ENCODE measurements at regions not wholly inside any gene's neighbourhood (a gene's known extent, or its start where the extent isn't known, plus 50 kb on each side); places are given as distances from the start of the nearest gene placed in this dataset.
"Not testable (repeated sequence)": the region's sequence is repeated elsewhere in the genome, so short reads cannot be mapped to it uniquely, and the experiment has no call there.

GRCh38 chr13:74243637-74244526, 109.7 kb upstream of the KLF12 start:
- H3K9me3 ChIP-seq, result no peaks in the 10 kb centered on the region
- no peak overlapping the region for H3K4me3 ChIP-seq
- no peaks in the 10 kb centered on the region for H3K27me3 ChIP-seq (ENCODE audit: low read depth)
- DNase-seq (ENCODE audit: low spot score in 2 of 2), result no peak
- no peaks in the 10 kb centered on the region for H3K4me1 ChIP-seq
- in situ Hi-C loops (cut with MboI; ENCODE audit: low sequenced_read_pairs), result no loop called here
- no peaks in the 10 kb centered on the region for H3K36me3 ChIP-seq (replicated peaks)

DNA sequence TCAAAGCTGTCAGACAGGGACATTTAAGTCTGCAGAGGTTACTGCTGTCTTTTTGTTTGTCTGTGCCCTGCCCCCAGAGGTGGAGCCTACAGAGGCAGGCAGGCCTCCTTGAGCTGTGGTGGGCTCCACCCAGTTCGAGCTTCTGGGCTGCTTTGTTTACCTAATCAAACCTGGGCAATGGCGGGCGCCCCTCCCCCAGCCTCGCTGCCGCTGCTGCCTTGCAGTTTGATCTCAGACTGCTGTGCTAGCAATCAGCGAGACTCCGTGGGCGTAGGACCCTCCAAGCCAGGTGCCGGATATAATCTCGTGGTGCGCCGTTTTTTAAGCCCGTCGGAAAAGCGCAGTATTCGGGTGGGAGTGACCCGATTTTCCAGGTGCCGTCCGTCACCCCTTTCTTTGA, 107.1 kb upstream of the KLF12 start:
- H3K27me3 ChIP-seq (ENCODE audit: low read depth); H3K4me1 ChIP-seq; H3K9me3 ChIP-seq; DNase-seq (ENCODE audit: low spot score in 2 of 2); H3K4me3 ChIP-seq; H3K36me3 ChIP-seq (replicated peaks); in situ Hi-C loops (cut with MboI; ENCODE audit: low sequenced_read_pairs): not testable (repeated sequence)

DNA sequence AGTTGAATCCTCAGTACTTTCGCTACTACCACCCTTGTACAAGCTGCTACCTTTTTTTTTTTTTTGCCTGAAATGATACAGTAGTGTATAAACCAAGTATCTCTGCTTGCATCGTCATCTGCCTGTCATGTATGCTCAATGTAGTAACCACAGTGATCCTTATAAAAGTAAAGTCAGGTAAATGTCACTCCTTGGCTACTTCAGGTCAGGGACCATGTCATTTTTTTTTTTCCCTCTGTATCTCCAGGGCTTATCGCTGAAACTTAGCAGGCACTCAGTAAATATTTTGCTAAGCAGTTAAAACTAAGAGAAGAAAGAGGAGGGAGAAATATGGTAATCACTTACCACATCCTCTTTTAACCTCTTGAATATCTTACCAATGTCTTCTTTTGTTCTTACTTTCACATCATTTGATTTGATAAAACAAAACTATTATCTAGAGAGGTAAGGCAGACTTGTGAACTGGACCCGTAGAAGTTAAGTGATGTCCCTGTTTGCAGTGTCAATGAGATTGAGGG, 96.8 kb upstream of the KLF12 start:
- no peaks in the 10 kb centered on the region for H3K36me3 ChIP-seq (replicated peaks)
- H3K4me3 ChIP-seq, result no peak overlapping the region
- no peaks in the 10 kb centered on the region for H3K27me3 ChIP-seq (ENCODE audit: low read depth)
- in situ Hi-C loops (cut with MboI; ENCODE audit: low sequenced_read_pairs), result no loop called here
- H3K4me1 ChIP-seq, result no peaks in the 10 kb centered on the region
- DNase-seq (ENCODE audit: low spot score in 2 of 2), result no peak
- H3K9me3 ChIP-seq, result no peaks in the 10 kb centered on the region

- Histone ChIP-seq H3K4me1 (no peaks in the 10 kb centered on the region), H3K9me3 (no peaks in the 10 kb centered on the region), H3K36me3 (replicated peaks) (no peaks in the 10 kb centered on the region), H3K4me3 (no peak overlapping the region), H3K27me3 (ENCODE audit: low read depth) (peaks cover 7% of the 10 kb centered on the region; the same call in 1 of the 2 replicates)
- in situ Hi-C loops (cut with MboI; ENCODE audit: low sequenced_read_pairs), result no loop called here
- no peak for DNase-seq (ENCODE audit: low spot score in 2 of 2)
Observed at GRCh38 chr13:74229242-74229641, 95.0 kb upstream of the KLF12 start.

DNA sequence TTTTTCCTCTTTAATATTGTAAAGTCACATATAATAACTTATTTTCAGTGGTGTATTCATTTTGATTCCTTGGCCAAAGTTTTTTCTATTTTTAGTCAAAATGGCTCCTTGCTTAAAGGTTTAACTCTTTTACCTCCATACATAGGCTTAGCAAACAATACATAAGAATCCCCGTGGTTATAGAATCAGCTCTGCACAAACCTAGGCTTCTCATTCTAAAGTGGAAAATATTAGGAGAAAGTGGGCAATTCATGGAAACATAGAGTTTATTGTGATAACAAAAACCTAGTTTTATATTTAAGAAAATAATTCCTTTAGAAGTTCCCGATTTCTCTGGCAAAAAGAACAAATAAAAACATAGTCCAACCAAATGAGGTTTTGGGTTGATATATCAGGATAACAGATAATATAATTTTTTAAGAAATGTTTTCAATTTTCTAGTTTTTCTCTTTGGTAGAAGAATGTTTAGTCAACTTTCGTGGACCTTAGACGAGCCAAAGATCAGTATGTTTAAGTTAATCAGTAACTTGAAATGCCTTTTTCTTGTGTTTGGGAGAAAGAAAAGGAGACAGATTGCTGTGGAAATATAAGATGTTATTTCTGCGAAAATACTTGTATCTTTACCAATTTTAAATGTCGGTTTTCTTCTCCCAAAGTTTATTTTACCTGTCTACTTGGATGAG, 93.4 kb upstream of the KLF12 start:
- Histone ChIP-seq H3K4me1 (no peaks in the 10 kb centered on the region), H3K36me3 (replicated peaks) (no peaks in the 10 kb centered on the region), H3K27me3 (ENCODE audit: low read depth) (peaks cover 7% of the 10 kb centered on the region; the same call in 1 of the 2 replicates), H3K9me3 (no peaks in the 10 kb centered on the region), H3K4me3 (no peak overlapping the region)
- in situ Hi-C loops (cut with MboI; ENCODE audit: low sequenced_read_pairs), result no loop called here
- no peak for DNase-seq (ENCODE audit: low spot score in 2 of 2)

DNA sequence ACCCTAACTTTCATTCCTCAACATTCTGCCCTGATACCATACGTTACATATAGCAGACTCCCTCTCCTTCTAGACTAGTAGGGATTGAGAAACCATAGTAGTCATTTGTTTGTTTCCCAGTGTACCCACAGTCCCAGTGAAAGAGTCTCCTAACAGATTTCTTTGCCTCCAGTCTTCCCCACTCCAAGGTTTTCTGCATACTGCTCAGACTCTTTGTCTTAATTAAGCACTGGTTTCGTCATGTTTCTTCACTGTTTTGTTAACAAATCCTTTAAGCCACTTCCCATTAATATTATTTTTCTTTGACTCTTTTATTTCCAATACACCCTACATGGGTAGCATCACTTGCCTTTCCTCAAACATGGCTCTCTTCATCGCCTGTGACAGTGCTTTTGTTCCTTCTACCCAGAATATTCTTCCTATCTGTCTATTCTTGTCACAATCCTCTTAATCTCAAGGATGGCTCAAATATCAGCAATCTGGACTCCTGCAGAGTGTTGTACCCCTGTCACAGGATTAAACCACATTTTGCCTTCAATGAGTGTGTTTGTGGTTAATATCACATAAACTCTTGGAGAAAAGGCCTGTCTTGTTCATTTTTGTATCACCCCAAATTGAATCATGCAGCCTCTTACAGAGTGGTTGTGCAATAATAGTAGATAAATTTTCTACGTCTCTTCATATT, 92.7 kb upstream of the KLF12 start:
- in situ Hi-C loops (cut with MboI; ENCODE audit: low sequenced_read_pairs), result no loop called here
- Histone ChIP-seq H3K27me3 (ENCODE audit: low read depth) (peaks cover 7% of the 10 kb centered on the region; the same call in 1 of the 2 replicates), H3K9me3 (no peaks in the 10 kb centered on the region), H3K4me1 (no peaks in the 10 kb centered on the region), H3K4me3 (no peak overlapping the region), H3K36me3 (replicated peaks) (no peaks in the 10 kb centered on the region)
- no peak for DNase-seq (ENCODE audit: low spot score in 2 of 2)

DNA sequence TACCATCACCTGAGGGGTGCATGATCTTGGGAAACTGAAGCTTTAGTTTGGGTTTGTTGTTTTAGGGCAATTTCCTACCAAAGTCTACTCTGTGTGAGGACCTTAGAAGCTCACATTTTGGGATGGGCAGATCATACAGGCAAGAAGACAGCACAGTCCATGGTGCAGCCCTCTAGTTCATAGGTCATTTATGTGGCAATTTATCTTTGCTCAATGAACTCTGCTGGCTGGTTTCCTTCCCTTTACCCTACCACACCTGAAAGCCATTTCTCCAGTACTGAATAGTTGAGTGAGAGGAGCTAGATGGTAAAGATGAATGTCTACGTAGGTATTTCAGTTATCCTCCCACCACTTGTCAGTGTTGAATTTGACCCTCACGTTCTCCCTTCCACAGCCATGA, 87.5 kb upstream of the KLF12 start:
- H3K36me3 ChIP-seq (replicated peaks), result no peaks in the 10 kb centered on the region
- no peak overlapping the region for H3K4me3 ChIP-seq
- H3K9me3 ChIP-seq, result no peaks in the 10 kb centered on the region
- H3K4me1 ChIP-seq, result no peaks in the 10 kb centered on the region
- peaks cover 7% of the 10 kb centered on the region; the same call in 1 of the 2 replicates for H3K27me3 ChIP-seq (ENCODE audit: low read depth)
- no peak for DNase-seq (ENCODE audit: low spot score in 2 of 2)
- in situ Hi-C loops (cut with MboI; ENCODE audit: low sequenced_read_pairs), result no loop called here

DNA sequence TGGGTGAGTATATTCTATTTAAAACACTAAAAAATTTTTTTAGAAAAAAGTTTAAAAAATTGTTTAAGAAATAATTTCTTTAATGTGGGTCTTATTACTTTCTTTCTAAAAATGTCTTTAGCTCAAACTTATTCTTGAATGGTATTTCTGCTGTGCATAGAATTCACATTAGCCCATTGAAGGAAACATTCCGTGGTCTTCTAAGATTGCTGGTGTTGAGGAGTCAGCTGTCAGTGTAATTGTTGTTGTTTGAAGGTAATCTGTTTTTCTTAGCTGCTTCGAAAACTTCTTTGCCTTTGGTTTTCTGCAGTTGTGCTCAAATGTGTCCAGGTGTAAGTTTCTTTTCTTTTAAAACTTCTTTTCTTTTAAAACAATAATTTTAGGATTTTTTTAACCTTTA, 85.4 kb upstream of the KLF12 start:
- no peak for DNase-seq (ENCODE audit: low spot score in 2 of 2)
- H3K4me3 ChIP-seq, result no peak overlapping the region
- in situ Hi-C loops (cut with MboI; ENCODE audit: low sequenced_read_pairs), result no loop called here
- H3K4me1 ChIP-seq, result no peaks in the 10 kb centered on the region
- H3K36me3 ChIP-seq (replicated peaks), result no peaks in the 10 kb centered on the region
- H3K27me3 ChIP-seq (ENCODE audit: low read depth), result no peaks in the 10 kb centered on the region
- H3K9me3 ChIP-seq, result no peaks in the 10 kb centered on the region

DNA sequence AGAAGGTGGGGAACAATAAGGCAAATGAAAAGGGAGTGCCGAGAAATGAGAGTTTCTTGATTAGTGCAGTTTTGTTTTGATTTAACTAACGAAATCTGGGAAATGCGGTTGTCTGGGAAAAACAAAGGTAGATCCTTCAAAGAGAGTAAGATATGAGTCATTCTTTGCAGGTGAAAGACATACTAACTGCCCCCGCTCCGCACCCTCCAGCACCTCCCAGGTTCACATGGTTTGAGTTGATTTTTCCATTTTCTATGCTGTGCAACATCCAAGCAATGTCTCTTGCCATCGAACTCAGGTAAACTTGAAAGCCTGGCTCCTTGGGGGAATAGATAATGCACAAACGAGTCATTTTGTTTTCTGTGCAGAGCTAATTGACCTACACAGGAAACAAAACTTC, 84.1 kb upstream of the KLF12 start:
- no peaks in the 10 kb centered on the region for H3K27me3 ChIP-seq (ENCODE audit: low read depth)
- H3K4me3 ChIP-seq, result no peak overlapping the region
- DNase-seq (ENCODE audit: low spot score in 2 of 2), result no peak
- no peaks in the 10 kb centered on the region for H3K4me1 ChIP-seq
- in situ Hi-C loops (cut with MboI; ENCODE audit: low sequenced_read_pairs), result no loop called here
- no peaks in the 10 kb centered on the region for H3K36me3 ChIP-seq (replicated peaks)
- H3K9me3 ChIP-seq, result no peaks in the 10 kb centered on the region

DNA sequence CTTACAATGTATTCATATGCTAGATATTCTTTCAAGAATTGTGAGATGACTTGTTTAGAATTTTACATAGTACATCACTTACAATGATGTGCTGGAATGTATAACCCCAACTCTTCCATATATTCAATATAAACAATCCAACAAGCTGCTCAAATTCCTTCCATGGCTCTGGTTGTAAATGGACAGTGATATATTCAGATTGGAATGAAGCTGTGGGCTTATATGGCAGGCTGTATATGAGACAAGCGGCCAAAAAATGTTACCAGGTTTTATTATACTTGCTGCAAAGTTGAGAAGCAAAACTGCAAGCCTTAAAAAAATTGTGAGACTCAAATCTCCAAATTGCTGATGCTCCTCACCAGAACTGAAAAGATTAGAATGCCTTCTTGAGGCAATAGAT, 83.6 kb upstream of the KLF12 start:
- no peak for DNase-seq (ENCODE audit: low spot score in 2 of 2)
- Histone ChIP-seq H3K9me3 (no peaks in the 10 kb centered on the region), H3K4me3 (no peak overlapping the region), H3K27me3 (ENCODE audit: low read depth) (no peaks in the 10 kb centered on the region), H3K36me3 (replicated peaks) (no peaks in the 10 kb centered on the region), H3K4me1 (no peaks in the 10 kb centered on the region)
- in situ Hi-C loops (cut with MboI; ENCODE audit: low sequenced_read_pairs), result no loop called here

DNA sequence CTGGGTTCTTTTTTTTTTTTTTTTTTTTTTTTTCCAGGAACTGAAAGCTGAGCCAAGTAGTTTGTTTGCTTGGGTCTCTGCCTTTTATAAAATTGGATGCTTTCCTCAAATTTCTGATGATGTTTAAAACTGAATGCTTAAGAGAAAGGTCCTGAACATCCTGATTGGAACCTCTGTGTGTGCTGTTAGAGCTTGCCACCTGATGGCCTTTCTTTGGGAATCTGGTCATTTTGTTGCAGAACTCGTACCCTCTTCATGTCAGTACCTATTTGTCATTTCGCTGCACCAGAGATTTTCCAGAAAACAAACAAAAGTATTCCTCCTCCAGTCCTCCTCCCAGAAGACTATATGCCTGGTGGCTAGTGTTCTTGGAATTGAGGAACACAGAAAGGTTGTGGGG, 81.2 kb upstream of the KLF12 start:
- no peaks in the 10 kb centered on the region for H3K4me1 ChIP-seq
- H3K36me3 ChIP-seq (replicated peaks), result no peaks in the 10 kb centered on the region
- no peaks in the 10 kb centered on the region for H3K27me3 ChIP-seq (ENCODE audit: low read depth)
- no peaks in the 10 kb centered on the region for H3K9me3 ChIP-seq
- in situ Hi-C loops (cut with MboI; ENCODE audit: low sequenced_read_pairs), result no loop called here
- DNase-seq (ENCODE audit: low spot score in 2 of 2), result no peak
- H3K4me3 ChIP-seq, result no peak overlapping the region

- H3K36me3 ChIP-seq (replicated peaks), result no peaks in the 10 kb centered on the region
- in situ Hi-C loops (cut with MboI; ENCODE audit: low sequenced_read_pairs), result no loop called here
- no peaks in the 10 kb centered on the region for H3K4me1 ChIP-seq
- H3K9me3 ChIP-seq, result no peaks in the 10 kb centered on the region
- H3K27me3 ChIP-seq (ENCODE audit: low read depth), result no peaks in the 10 kb centered on the region
- no peak for DNase-seq (ENCODE audit: low spot score in 2 of 2)
- H3K4me3 ChIP-seq, result no peak overlapping the region
Observed at GRCh38 chr13:74214321-74214720, 80.1 kb upstream of the KLF12 start.

GRCh38 chr13:74210693-74211393, 76.6 kb upstream of the KLF12 start:
- Histone ChIP-seq H3K36me3 (replicated peaks) (no peaks in the 10 kb centered on the region), H3K9me3 (no peaks in the 10 kb centered on the region), H3K4me3 (no peak overlapping the region), H3K27me3 (ENCODE audit: low read depth) (no peaks in the 10 kb centered on the region), H3K4me1 (0 out of 2 replicates have a peak, but pooled peaks cover 2% of the 10 kb centered on the region)
- no peak for DNase-seq (ENCODE audit: low spot score in 2 of 2)
- in situ Hi-C loops (cut with MboI; ENCODE audit: low sequenced_read_pairs), result no loop called here
